CD4-positive, alpha-beta T cell (primary cell): ENCODE measurements at regions not wholly inside any gene's neighbourhood (a gene's known extent, or its start where the extent isn't known, plus 50 kb on each side); places are given as distances from the start of the nearest gene placed in this dataset.

Experiments
- ATAC-seq: fragments of 200-7000 bp; cut with Tn5 transposase; one replicate; pipeline ENCODE4 v1.10.0; 2022; ENCODE audit warnings: mild to moderate bottlenecking; ENCODE audit not compliant: poor library complexity
- CTCF ChIA-PET: fragments of 350-600 bp; sonication (Branson Sonifier 250); formaldehyde crosslinking; loops from one replicate; lab custom pipeline; 2021; ENCODE audit warnings: antibody characterized with exemption, inconsistent platforms; lab: Charles Lee
- POLR2A ChIA-PET: fragments of 350-600 bp; sonication (Branson Sonifier 250); formaldehyde crosslinking; loops from one replicate; lab custom pipeline; 2021; ENCODE audit warnings: antibody characterized with exemption, inconsistent platforms; lab: Charles Lee
- DNase-seq, 14 experiments: peaks; one replicate each; pipeline ENCODE4 v3.0.0-alpha.2; 2013 to 2020; ENCODE audit warnings: mixed read lengths in 2 of 14
- H3K27ac ChIP-seq, 2 donors: one replicate each; pipeline versions ENCODE4 v1.5.1 to v1.7.0; 2013; ENCODE audit warnings: low read length in 2 of 2, low read depth in 1 of 2, mild to moderate bottlenecking in 1 of 2
- H3K27me3 ChIP-seq, 2 experiments: 1 replicate in 1 of 2; 2 replicates in 1 of 2; pipeline versions ENCODE4 v1.6.1 to v1.7.0; 2013; ENCODE audit warnings: low read length in 2 of 2, control low read depth in 1 of 2, mild to moderate bottlenecking in 1 of 2, moderate library complexity in 1 of 2; ENCODE audit not compliant: insufficient read depth in 2 of 2, control insufficient read depth in 1 of 2
- H3K36me3 ChIP-seq: one replicate; pipeline ENCODE4 v1.6.1; 2013; ENCODE audit warnings: low read length, control low read depth; ENCODE audit not compliant: insufficient read depth
- H3K4me1 ChIP-seq: one replicate; pipeline ENCODE4 v1.6.1; 2013; ENCODE audit warnings: low read length, control low read depth; ENCODE audit not compliant: insufficient read depth
- H3K4me3 ChIP-seq: one replicate; pipeline ENCODE4 v1.5.1; 2013; ENCODE audit warnings: mild to moderate bottlenecking, low read length, moderate library complexity
- H3K9me3 ChIP-seq, 2 experiments: 1 replicate in 1 of 2; 2 replicates in 1 of 2; pipeline versions ENCODE4 v1.6.1 to v1.7.0; 2013; ENCODE audit warnings: low read length in 2 of 2, mild to moderate bottlenecking in 2 of 2, control low read depth in 1 of 2, moderate library complexity in 1 of 2; ENCODE audit not compliant: control insufficient read depth in 1 of 2, insufficient read depth in 1 of 2
- H3K27ac Mint-ChIP-seq: one replicate; pipeline ENCODE4 v1.8.0; 2020; ENCODE audit warnings: mixed read lengths
- H3K27me3 Mint-ChIP-seq: one replicate; pipeline ENCODE4 v1.8.0; 2021; ENCODE audit warnings: mixed read lengths
- H3K36me3 Mint-ChIP-seq: one replicate; pipeline ENCODE4 v1.8.0; 2021; ENCODE audit warnings: low read depth, mixed read lengths
- H3K4me1 Mint-ChIP-seq: one replicate; pipeline ENCODE4 v1.8.0; 2021; ENCODE audit warnings: low read depth, mixed read lengths
- H3K4me3 Mint-ChIP-seq: one replicate; pipeline ENCODE4 v1.8.0; 2020; ENCODE audit warnings: mild to moderate bottlenecking, mixed read lengths
- H3K9me3 Mint-ChIP-seq: one replicate; pipeline ENCODE4 v1.8.0; 2020; ENCODE audit warnings: mixed read lengths
- intact Hi-C, 2 experiments: fragments of 100-400 bp; cut with DNase I in 1 of 2; cut with micrococcal nuclease in 1 of 2; formaldehyde crosslinking; loops; one replicate each; pipeline versions ENCODE4 v1.15.1 to v1.9.0; 2023 to 2025; cut with DNase I, micrococcal nuclease
- TF ChIP-seq, protein P1 (sequence below): fragments of 200-600 bp; IDR thresholded peaks from one replicate; pipeline ENCODE4 v1.8.0; 2022; ENCODE audit warnings: antibody characterized with exemption, mild to moderate bottlenecking

DNA sequence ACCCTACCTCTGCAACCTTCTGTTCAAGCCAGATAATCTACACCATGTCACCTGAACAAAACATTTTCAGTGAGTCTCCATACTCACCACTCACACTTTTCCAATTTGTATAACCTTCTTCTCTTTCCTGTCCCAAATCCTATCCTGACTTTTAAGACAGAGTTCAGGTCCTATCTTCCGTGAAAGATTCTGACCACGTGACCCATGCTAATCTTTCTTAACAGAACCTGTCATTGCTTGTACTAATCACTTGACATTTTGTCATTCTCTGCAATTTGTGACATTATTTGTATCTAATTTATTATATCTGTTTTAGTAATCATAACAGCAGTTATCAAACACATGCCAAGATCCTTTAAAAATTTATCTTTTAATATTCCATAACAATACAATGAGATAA is 132.5 kb upstream of the PRLR start:
- no peak overlapping the region for H3K27ac Mint-ChIP-seq
- no peaks in the 10 kb centered on the region for H3K9me3 Mint-ChIP-seq
- Histone ChIP-seq H3K4me3 (no peak overlapping the region), H3K36me3 (no peaks in the 10 kb centered on the region), H3K4me1 (no peaks in the 10 kb centered on the region), H3K27ac (no peak overlapping the region), H3K27me3 (no peaks in the 10 kb centered on the region), H3K9me3 (no peaks in the 10 kb centered on the region)
- H3K4me1 Mint-ChIP-seq, result no peaks in the 10 kb centered on the region
- ChIA-PET CTCF (no interaction called here), POLR2A (no interaction called here)
- H3K27me3 Mint-ChIP-seq, result peaks cover 29% of the 10 kb centered on the region
- H3K36me3 Mint-ChIP-seq, result no peaks in the 10 kb centered on the region
- no peak overlapping the region for H3K4me3 Mint-ChIP-seq
- DNase-seq (no peak), ATAC-seq (no peak)
- intact Hi-C loops, result no loop called here
- TF ChIP-seq, protein P1, sequence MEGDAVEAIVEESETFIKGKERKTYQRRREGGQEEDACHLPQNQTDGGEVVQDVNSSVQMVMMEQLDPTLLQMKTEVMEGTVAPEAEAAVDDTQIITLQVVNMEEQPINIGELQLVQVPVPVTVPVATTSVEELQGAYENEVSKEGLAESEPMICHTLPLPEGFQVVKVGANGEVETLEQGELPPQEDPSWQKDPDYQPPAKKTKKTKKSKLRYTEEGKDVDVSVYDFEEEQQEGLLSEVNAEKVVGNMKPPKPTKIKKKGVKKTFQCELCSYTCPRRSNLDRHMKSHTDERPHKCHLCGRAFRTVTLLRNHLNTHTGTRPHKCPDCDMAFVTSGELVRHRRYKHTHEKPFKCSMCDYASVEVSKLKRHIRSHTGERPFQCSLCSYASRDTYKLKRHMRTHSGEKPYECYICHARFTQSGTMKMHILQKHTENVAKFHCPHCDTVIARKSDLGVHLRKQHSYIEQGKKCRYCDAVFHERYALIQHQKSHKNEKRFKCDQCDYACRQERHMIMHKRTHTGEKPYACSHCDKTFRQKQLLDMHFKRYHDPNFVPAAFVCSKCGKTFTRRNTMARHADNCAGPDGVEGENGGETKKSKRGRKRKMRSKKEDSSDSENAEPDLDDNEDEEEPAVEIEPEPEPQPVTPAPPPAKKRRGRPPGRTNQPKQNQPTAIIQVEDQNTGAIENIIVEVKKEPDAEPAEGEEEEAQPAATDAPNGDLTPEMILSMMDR, result no peak

DNA sequence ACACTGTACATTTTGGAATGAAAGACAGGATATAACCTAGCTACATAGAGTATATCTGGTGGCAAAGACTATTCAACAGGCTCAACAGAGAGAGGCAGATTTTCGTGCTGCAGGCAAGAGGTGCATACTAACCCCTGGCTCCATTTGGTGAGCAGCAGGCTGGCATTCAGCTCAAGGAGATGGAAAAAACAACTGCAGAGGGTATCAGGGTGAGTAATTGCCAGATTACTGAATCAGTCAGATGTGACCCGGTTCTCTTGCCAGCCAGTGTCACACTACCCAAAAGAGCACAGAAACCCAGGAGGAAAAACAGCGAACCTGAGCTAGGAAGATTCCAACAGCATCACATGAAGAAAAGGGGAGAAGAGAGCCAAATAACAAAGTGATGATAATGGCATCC is 130.4 kb upstream of the PRLR start:
- no peak for DNase-seq
- CTCF ChIA-PET, result no interaction called here
- Mint-ChIP-seq H3K4me1 (no peaks in the 10 kb centered on the region), H3K36me3 (no peaks in the 10 kb centered on the region), H3K9me3 (peaks cover 2% of the 10 kb centered on the region), H3K27ac (no peak overlapping the region), H3K4me3 (no peak overlapping the region), H3K27me3 (peaks cover 28% of the 10 kb centered on the region)
- Histone ChIP-seq H3K4me1 (no peaks in the 10 kb centered on the region), H3K9me3 (peaks cover 0 to 3% of the 10 kb centered on the region in 2 experiments), H3K27ac (no peak overlapping the region), H3K27me3 (no peaks in the 10 kb centered on the region), H3K4me3 (no peak overlapping the region), H3K36me3 (no peaks in the 10 kb centered on the region)
- TF ChIP-seq, protein P1, result no peak
- intact Hi-C loops, result no loop called here
- POLR2A ChIA-PET, result no interaction called here
- no peak for ATAC-seq

DNA sequence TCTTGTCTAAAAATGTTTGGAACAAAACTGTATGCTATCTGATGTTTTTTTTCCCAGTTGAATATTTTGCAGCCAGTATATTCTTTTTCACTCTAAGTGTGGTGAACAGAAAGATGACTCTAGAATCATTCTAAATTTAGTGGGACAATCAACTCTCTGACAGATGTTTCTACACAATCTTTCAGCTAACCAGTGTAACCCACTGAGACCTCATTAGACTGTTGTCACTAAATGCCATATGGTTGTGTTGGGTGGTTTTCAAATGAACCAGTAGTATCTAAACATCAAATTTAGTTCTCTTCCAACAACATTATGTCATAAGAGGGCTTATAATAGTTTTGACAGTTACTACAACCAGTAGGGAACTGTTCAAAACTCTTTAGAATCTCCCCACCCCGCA is 129.6 kb upstream of the PRLR start:
- TF ChIP-seq, protein P1, result no peak
- Histone ChIP-seq H3K36me3 (no peaks in the 10 kb centered on the region), H3K4me3 (no peak overlapping the region), H3K27me3 (no peaks in the 10 kb centered on the region), H3K4me1 (no peaks in the 10 kb centered on the region), H3K9me3 (peaks cover 0 to 8% of the 10 kb centered on the region in 2 experiments), H3K27ac (no peak overlapping the region)
- ChIA-PET CTCF (no interaction called here), POLR2A (no interaction called here)
- Mint-ChIP-seq H3K27ac (no peak overlapping the region), H3K36me3 (no peaks in the 10 kb centered on the region), H3K9me3 (peaks cover 2% of the 10 kb centered on the region), H3K4me3 (no peak overlapping the region), H3K4me1 (no peaks in the 10 kb centered on the region), H3K27me3 (peaks cover 28% of the 10 kb centered on the region)
- intact Hi-C loops, result no loop called here
- DNase-seq, result no peak
- no peak for ATAC-seq
